ENCODE measurements at regions not wholly inside any gene's neighbourhood (a gene's known extent, or its start where the extent isn't known, plus 50 kb on each side); places are given as distances from the start of the nearest gene placed in this dataset.
"Not testable (repeated sequence)": the region's sequence is repeated elsewhere in the genome, so short reads cannot be mapped to it uniquely, and the experiment has no call there.

GRCh38 chr10:57472823-57473619 is 794.7 kb downstream of the IPMK start:
- no peak for DNase-seq

DNA sequence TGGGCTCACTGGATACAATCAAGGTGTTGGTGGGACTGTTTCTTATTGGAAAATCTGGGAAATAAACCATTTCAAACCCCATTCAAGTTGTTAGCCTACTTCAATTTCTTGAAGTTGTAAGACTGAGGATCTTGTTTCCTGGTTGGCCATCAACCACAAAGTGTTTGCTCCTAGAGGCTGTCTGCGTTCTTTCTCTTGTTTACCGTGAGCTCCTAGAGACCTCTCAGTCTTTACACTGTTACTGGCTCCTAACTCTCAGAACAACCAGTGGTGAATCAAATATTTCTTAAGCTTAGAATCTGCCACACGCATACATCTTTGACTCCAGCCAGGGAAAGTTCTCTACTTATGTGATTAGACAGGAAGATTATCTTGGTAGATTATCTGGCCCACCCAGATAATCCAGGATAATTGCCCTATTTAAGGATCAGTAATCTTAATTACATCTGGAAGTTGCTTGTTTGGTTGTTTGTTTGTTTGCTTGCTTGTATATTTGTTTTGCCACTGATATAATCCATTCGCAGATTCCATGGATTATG is 798.7 kb downstream of the IPMK start:
- no peak for DNase-seq

- no peak for DNase-seq
These were observed 802.5 kb downstream of the IPMK start for GRCh38 chr10:57465155-57465554.

GRCh38 chr10:57460540-57460939 is 807.2 kb downstream of the IPMK start:
- DNase-seq = no peak

- no peak for DNase-seq
These were observed 809.7 kb downstream of the IPMK start for GRCh38 chr10:57457972-57458512.

- DNase-seq = no peak
These were observed 837.3 kb downstream of the IPMK start for GRCh38 chr10:57430376-57430775.

GRCh38 chr10:57420881-57421280 is 846.8 kb downstream of the IPMK start:
- no peak for DNase-seq

DNA sequence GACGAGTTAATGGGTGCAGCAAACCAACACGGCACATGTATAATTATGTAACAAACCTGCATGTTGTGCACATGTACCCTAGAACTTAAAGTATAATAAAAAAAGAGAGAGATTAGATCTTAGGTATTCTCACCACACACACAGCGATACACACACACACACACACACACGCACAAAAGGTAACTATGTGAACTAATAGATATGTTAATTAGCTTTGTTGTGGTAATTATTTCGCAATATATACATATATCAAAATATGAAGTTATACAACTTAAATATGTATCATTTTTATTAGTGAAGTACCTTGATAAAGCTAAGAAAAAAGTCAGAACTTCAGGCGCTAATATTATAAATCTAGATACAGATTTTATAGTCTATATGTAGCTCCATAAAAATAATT is 849.2 kb downstream of the IPMK start:
- no peak for DNase-seq

DNA sequence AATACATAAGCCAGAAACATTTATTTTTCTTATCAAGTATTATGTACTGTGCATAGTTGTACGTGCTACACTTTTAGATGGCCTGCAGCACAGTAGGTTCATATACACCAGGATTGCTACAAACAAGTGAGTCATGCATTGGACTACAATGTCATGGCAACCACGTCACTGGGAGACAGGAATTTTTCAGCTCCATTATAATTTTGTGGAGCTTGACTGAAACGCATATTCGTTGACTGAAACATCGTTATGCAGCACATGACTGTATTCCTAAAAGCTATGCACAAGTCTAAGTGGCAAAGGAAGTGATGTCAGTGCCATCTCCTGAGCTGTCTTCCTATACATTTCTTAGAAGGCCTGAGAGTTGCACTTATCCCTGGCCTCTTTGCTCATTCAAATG is 871.8 kb downstream of the IPMK start:
- no peak for DNase-seq

- DNase-seq = no peak
These were observed 900.3 kb downstream of the IPMK start for GRCh38 chr10:57367412-57367811.

DNA sequence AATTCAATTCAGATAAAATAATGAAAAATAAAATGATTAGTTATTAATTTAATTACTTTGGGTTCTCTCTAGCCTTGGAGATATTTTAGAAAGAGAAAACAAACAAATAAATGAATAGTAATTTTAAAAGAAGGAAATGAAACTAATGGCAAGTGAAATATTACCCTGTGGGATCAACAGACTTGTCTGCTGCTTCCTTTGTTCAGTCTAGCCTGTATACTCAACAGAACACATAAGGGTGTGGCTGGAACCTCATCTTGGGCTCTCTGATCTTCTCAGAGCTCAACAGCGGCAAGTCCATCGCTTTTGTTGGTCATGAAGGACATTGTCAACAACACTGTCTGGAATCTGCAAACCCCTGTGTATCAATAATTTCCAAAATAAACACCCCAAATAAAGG is 904.9 kb downstream of the IPMK start:
- DNase-seq = no peak

- no peak for DNase-seq
These were observed 914.2 kb downstream of the IPMK start for GRCh38 chr10:57353403-57354003.

- no peak for DNase-seq
These were observed 916.6 kb downstream of the IPMK start for GRCh38 chr10:57351076-57351475.

DNA sequence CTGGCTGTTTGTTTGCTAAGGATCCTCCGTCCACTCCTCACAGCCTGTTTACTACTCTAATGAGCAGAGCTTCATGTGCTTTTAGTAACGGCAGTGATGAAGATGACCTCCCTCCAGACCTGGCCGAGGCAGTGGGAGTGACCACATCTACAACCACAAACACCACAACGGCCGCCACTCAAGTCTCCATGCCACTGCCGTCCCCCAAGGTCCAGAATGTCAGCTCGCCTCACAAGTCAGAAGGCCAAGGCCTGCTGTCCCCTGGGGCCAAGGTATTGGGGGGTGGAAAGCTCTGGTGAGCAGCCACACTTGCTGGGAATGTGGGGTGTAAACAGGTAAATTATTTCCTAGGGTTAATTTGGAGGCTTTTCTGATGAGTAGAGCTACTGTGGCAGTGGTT is 926.4 kb downstream of the IPMK start:
- DNase-seq = no peak

DNA sequence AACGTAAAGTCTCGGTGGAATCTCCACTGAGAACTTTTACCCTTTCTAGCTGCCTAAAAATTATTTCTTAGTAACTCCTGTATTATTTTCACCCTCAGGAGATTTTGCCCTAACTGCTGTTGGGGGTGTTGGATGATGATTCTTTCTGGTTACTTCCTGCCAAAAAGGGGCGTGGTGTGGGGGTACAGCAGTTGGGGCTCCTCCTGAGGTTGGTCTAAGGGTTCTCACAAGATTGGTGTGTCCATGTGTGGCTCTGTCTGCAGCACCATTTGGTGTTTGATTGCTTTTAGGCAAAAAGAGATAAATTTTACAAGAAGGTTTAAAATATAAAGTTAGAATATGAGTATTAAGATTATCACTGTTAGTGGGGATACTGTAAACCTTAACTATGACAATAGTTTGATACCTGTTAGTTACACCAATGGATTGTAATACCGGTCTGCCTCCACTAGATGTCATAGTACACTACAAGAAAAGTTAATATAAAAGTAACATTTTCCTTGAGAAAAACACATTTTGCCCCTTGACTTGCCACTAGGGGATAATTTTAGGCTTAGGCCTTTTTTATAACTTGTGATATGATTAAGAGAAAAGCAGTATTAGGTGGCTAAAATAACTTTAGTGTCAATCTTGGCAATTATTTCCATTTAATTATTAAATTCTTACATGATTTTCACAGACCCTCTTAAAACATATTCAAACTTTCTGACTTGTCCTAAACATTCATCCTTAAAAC is 928.7 kb downstream of the IPMK start:
- peak; percentile 38 for DNase-seq

DNA sequence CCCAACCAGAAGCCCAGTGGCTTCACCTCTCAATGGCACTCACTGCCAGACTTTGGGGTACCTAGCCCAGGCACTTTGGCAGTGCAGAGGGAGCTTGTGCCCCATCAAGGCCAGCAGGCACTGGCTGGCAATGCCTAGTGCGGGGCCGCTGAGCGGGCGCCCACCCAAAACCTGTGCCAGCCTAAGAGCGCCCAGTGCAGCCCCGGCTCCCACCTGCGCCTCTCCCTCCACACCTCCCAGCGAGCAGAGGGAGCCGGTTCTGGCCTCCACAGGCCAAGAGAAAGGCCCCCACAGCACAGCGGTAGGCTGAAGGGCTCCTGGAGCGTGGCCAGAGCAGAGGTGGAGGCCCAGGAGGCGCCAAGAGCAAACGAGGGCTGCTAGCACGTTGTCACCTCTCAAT is 930.8 kb downstream of the IPMK start:
- no peak for DNase-seq

DNA sequence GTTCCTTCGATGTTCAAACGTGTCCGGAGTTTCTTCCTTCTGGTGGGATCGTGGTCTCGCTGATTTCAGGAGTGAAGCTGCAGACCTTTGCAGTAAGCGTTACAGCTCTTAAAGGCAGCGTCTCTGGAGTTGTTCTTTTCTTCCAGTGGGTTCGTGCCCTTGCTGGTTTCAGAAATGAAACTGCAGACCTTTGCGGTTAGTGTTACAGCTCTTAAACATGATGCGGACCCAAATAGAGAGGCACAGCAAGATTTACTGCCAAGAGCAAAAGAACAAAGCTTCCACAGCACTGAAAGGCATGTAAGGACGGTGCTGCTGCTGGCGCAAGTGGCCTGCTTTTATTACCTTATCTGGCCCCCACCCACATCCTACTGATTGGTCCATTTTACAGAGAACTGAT is 931.4 kb downstream of the IPMK start:
- DNase-seq = no peak

- no peak for DNase-seq
These were observed 933.2 kb downstream of the IPMK start for GRCh38 chr10:57334523-57334922.

- no peak for DNase-seq
These were observed 933.8 kb downstream of the IPMK start for GRCh38 chr10:57333880-57334279.

GRCh38 chr10:57321400-57321854 is 946.3 kb downstream of the IPMK start:
- DNase-seq = not testable (repeated sequence)

GRCh38 chr10:57320416-57320815 is 947.3 kb downstream of the IPMK start:
- DNase-seq = no peak

- no peak for DNase-seq
These were observed 953.0 kb upstream of the ZWINT start for GRCh38 chr10:57314046-57314445.

- DNase-seq = no peak
These were observed 942.5 kb upstream of the ZWINT start for GRCh38 chr10:57303566-57303965.

All from fibroblast of upper back skin (primary cell).